Natural killer cell (primary cell): ENCODE measurements at regions not wholly inside any gene's neighbourhood (a gene's known extent, or its start where the extent isn't known, plus 50 kb on each side); places are given as distances from the start of the nearest gene placed in this dataset.

Experiments used
- ATAC-seq, 3 donors: fragments of 150-1000 bp in 2 of 3; fragments of 200-7000 bp in 1 of 3; cut with Tn5 transposase; 1 replicate in 1 of 3; 2 replicates in 2 of 3; pipeline ENCODE4 v1.10.0; 2021; ENCODE audit warnings: mild to moderate bottlenecking in 2 of 3, moderate library complexity in 2 of 3
- DNase-seq, 2 donors: peaks; one replicate each; pipeline versions ENCODE4 v3.0.0 to v3.0.0-alpha.2; 2013 to 2021; ENCODE audit warnings: mixed read lengths in 1 of 2
- H3K27ac ChIP-seq: one replicate; pipeline ENCODE4 v1.5.1; 2013; ENCODE audit warnings: mild to moderate bottlenecking, low read length
- H3K27me3 ChIP-seq: one replicate; pipeline ENCODE4 v1.6.1; 2013; ENCODE audit warnings: low read length; ENCODE audit not compliant: control insufficient read depth, insufficient read depth
- H3K36me3 ChIP-seq: one replicate; pipeline ENCODE4 v1.6.1; 2013; ENCODE audit warnings: low read length; ENCODE audit not compliant: control insufficient read depth, insufficient read depth
- H3K4me1 ChIP-seq: one replicate; pipeline ENCODE4 v1.6.1; 2013; ENCODE audit warnings: low read length; ENCODE audit not compliant: control insufficient read depth, insufficient read depth
- H3K4me3 ChIP-seq: one replicate; pipeline ENCODE4 v1.5.1; 2013; ENCODE audit warnings: low read length
- H3K9me3 ChIP-seq: one replicate; pipeline ENCODE4 v1.6.1; 2013; ENCODE audit warnings: low read length; ENCODE audit not compliant: control insufficient read depth, insufficient read depth
- H3K27ac Mint-ChIP-seq, 2 donors: one replicate each; pipeline ENCODE4 v1.8.0; 2022; ENCODE audit warnings: mild to moderate bottlenecking in 2 of 2, mixed read lengths in 2 of 2, moderate library complexity in 1 of 2
- H3K27me3 Mint-ChIP-seq, 2 donors: one replicate each; pipeline ENCODE4 v1.8.0; 2022; ENCODE audit warnings: low read depth in 2 of 2, mixed read lengths in 2 of 2
- H3K36me3 Mint-ChIP-seq: one replicate; pipeline ENCODE4 v1.8.0; 2022; ENCODE audit warnings: mixed read lengths
- H3K4me1 Mint-ChIP-seq, 2 donors: one replicate each; pipeline ENCODE4 v1.8.0; 2022; ENCODE audit warnings: mixed read lengths in 2 of 2
- H3K4me3 Mint-ChIP-seq: one replicate; pipeline ENCODE4 v1.8.0; 2022; ENCODE audit warnings: mild to moderate bottlenecking, moderate library complexity, mixed read lengths
- H3K9me3 Mint-ChIP-seq, 2 donors: one replicate each; pipeline ENCODE4 v1.8.0; 2022; ENCODE audit warnings: mixed read lengths in 2 of 2
- CTCF ChIP-seq: fragments of 200-600 bp; IDR thresholded peaks from one replicate; pipeline ENCODE4 v1.8.0; 2022; ENCODE audit warnings: antibody characterized with exemption
- WGBS: methylation state at CpG from one replicate; pipeline ENCODE4 v1.1.7; 2013; ENCODE audit warnings: missing lambda C conversion rate; ENCODE audit not compliant: insufficient coverage; 5-methylcytosine and 5-hydroxymethylcytosine counted together
- intact Hi-C: fragments of 100-400 bp; cut with micrococcal nuclease; formaldehyde crosslinking; loops from one replicate; pipeline ENCODE4 v1.14.2; 2022

GRCh38 chrY:7768901-7769300, 857.3 kb upstream of the AMELY start:
- Histone ChIP-seq H3K4me1 (no peaks in the 10 kb centered on the region), H3K9me3 (no peaks in the 10 kb centered on the region), H3K4me3 (no peak overlapping the region), H3K36me3 (no peaks in the 10 kb centered on the region), H3K27me3 (no peaks in the 10 kb centered on the region), H3K27ac (no peak overlapping the region)
- no peak overlapping the region for H3K4me3 Mint-ChIP-seq
- ATAC-seq (no peak), DNase-seq (no peak)
- no peaks in the 10 kb centered on the region for H3K36me3 Mint-ChIP-seq
- H3K4me1 Mint-ChIP-seq: no peaks in the 10 kb centered on the region
- intact Hi-C loops: no loop called here
- H3K27ac Mint-ChIP-seq: no peak overlapping the region
- H3K27me3 Mint-ChIP-seq: peaks cover 0 to 2% of the 10 kb centered on the region in 2 donors
- TF ChIP-seq CTCF: no peak
- no peaks in the 10 kb centered on the region for H3K9me3 Mint-ChIP-seq
- 82% methylated on average over 1 of the region's 1 CpG for WGBS

- Histone ChIP-seq H3K36me3 (no peaks in the 10 kb centered on the region), H3K27me3 (no peaks in the 10 kb centered on the region), H3K4me3 (no peak overlapping the region), H3K27ac (no peak overlapping the region), H3K4me1 (no peaks in the 10 kb centered on the region), H3K9me3 (no peaks in the 10 kb centered on the region)
- intact Hi-C loops: no loop called here
- Mint-ChIP-seq H3K27ac (no peak overlapping the region), H3K4me3 (no peak overlapping the region), H3K9me3 (no peaks in the 10 kb centered on the region), H3K36me3 (no peaks in the 10 kb centered on the region), H3K4me1 (no peaks in the 10 kb centered on the region), H3K27me3 (no peaks in the 10 kb centered on the region)
- WGBS: 96% methylated on average over 2 of the region's 2 CpGs
- ATAC-seq (no peak), DNase-seq (no peak)
- TF ChIP-seq CTCF: no peak
Measured at GRCh38 chrY:7753711-7754110, 842.2 kb upstream of the AMELY start.

- Mint-ChIP-seq H3K27ac (no peak overlapping the region), H3K9me3 (no peaks in the 10 kb centered on the region), H3K4me1 (no peaks in the 10 kb centered on the region), H3K36me3 (no peaks in the 10 kb centered on the region), H3K4me3 (no peak overlapping the region), H3K27me3 (peaks cover 0 to 7% of the 10 kb centered on the region in 2 donors)
- ATAC-seq: no peak
- Histone ChIP-seq H3K4me1 (no peaks in the 10 kb centered on the region), H3K9me3 (no peaks in the 10 kb centered on the region), H3K4me3 (no peak overlapping the region), H3K36me3 (no peaks in the 10 kb centered on the region), H3K27me3 (no peaks in the 10 kb centered on the region), H3K27ac (no peak overlapping the region)
- DNase-seq: no peak
- WGBS: 87% methylated on average over 3 of the region's 4 CpGs
- TF ChIP-seq CTCF: no peak
- intact Hi-C loops: no loop called here
Measured at GRCh38 chrY:7746781-7747180, 835.2 kb upstream of the AMELY start.

- H3K36me3 Mint-ChIP-seq: no peaks in the 10 kb centered on the region
- no peak for TF ChIP-seq CTCF
- Histone ChIP-seq H3K4me1 (no peaks in the 10 kb centered on the region), H3K27me3 (no peaks in the 10 kb centered on the region), H3K36me3 (no peaks in the 10 kb centered on the region), H3K4me3 (no peak overlapping the region), H3K27ac (no peak overlapping the region), H3K9me3 (no peaks in the 10 kb centered on the region)
- H3K4me3 Mint-ChIP-seq: no peak overlapping the region
- no peak overlapping the region for H3K27ac Mint-ChIP-seq
- no CpG with 5 or more reads among the region's 1 CpG for WGBS
- ATAC-seq (no peak), DNase-seq (no peak)
- intact Hi-C loops: no loop called here
- no peaks in the 10 kb centered on the region for H3K4me1 Mint-ChIP-seq
- peaks cover 0 to 9% of the 10 kb centered on the region in 2 donors for H3K27me3 Mint-ChIP-seq
- H3K9me3 Mint-ChIP-seq: no peaks in the 10 kb centered on the region
Measured at GRCh38 chrY:7745581-7745901, 834.0 kb upstream of the AMELY start.
